NCI-H1930 (cell line): ENCODE measurements at regions not wholly inside any gene's neighbourhood (a gene's known extent, or its start where the extent isn't known, plus 50 kb on each side); places are given as distances from the start of the nearest gene placed in this dataset.

Source experiments
- DNase-seq, 2 experiments: peaks; one replicate each; lab custom pipeline; 2025; lab: John Stamatoyannopoulos, UW

- DNase-seq = no peak
Observed at GRCh38 chr5:68565427-68565826, 349.9 kb downstream of the PIK3R1 start.

GRCh38 chr5:68576805-68577204 lies 361.2 kb downstream of the PIK3R1 start:
- DNase-seq = no peak

GRCh38 chr5:68582284-68582683 lies 366.7 kb downstream of the PIK3R1 start:
- DNase-seq = no peak

GRCh38 chr5:68587171-68587570 lies 371.6 kb downstream of the PIK3R1 start:
- DNase-seq = no peak

- DNase-seq = no peak
Observed at GRCh38 chr5:68591850-68592249, 376.3 kb downstream of the PIK3R1 start.

- no peak for DNase-seq
Observed at GRCh38 chr5:68592351-68592750, 376.8 kb downstream of the PIK3R1 start.

- DNase-seq = no peak
Observed at GRCh38 chr5:68593211-68593671, 377.7 kb downstream of the PIK3R1 start.

GRCh38 chr5:68612972-68613371 lies 397.4 kb downstream of the PIK3R1 start:
- no peak for DNase-seq

GRCh38 chr5:68618501-68618900 lies 402.9 kb downstream of the PIK3R1 start:
- no peak for DNase-seq

GRCh38 chr5:68627001-68627400 lies 411.4 kb downstream of the PIK3R1 start:
- DNase-seq = no peak

GRCh38 chr5:68628082-68628814 lies 412.7 kb downstream of the PIK3R1 start:
- DNase-seq = no peak

GRCh38 chr5:68630354-68630753 lies 414.8 kb downstream of the PIK3R1 start:
- no peak for DNase-seq

- DNase-seq = no peak
Observed at GRCh38 chr5:68631884-68632283, 416.3 kb downstream of the PIK3R1 start.

- DNase-seq = no peak
Observed at GRCh38 chr5:68641211-68641610, 425.7 kb downstream of the PIK3R1 start.

- no peak for DNase-seq
Observed at GRCh38 chr5:68643064-68643463, 427.5 kb downstream of the PIK3R1 start.

GRCh38 chr5:68644971-68645370 lies 429.4 kb downstream of the PIK3R1 start:
- no peak for DNase-seq

GRCh38 chr5:68646144-68646543 lies 430.6 kb downstream of the PIK3R1 start:
- no peak for DNase-seq

- no peak for DNase-seq
Observed at GRCh38 chr5:68647743-68648142, 432.2 kb downstream of the PIK3R1 start.

GRCh38 chr5:68648944-68649857 lies 433.6 kb downstream of the PIK3R1 start:
- DNase-seq = no peak

GRCh38 chr5:68652534-68652965 lies 437.0 kb downstream of the PIK3R1 start:
- no peak for DNase-seq

- no peak for DNase-seq
Observed at GRCh38 chr5:68653471-68653870, 437.9 kb downstream of the PIK3R1 start.

- DNase-seq = no peak
Observed at GRCh38 chr5:68657055-68657961, 436.5 kb upstream of the SLC30A5 start.
